SKM-1 treated with dmso at 0.1 percent for 144 hours (cell line): ENCODE measurements at regions not wholly inside any gene's neighbourhood (a gene's known extent, or its start where the extent isn't known, plus 50 kb on each side); places are given as distances from the start of the nearest gene placed in this dataset.

Source experiments
- DNase-seq: peaks from one replicate; lab custom pipeline; 2025; ENCODE audit not compliant: unreplicated experiment; lab: John Stamatoyannopoulos, UW

GRCh38 chr11:15483205-15483604 lies 368.5 kb downstream of the INSC start:
- DNase-seq = no peak

- DNase-seq = peak; percentile 50
These were observed 369.7 kb downstream of the INSC start for GRCh38 chr11:15484398-15484797.

GRCh38 chr11:15485432-15485831 lies 370.7 kb downstream of the INSC start:
- no peak for DNase-seq

- DNase-seq = no peak
These were observed 374.6 kb downstream of the INSC start for GRCh38 chr11:15489281-15489680.

- no peak for DNase-seq
These were observed 375.8 kb downstream of the INSC start for GRCh38 chr11:15490535-15490934.

GRCh38 chr11:15493066-15493465 lies 378.3 kb downstream of the INSC start:
- peak; percentile 36 for DNase-seq

- peak; percentile 12 for DNase-seq
These were observed 379.3 kb downstream of the INSC start for GRCh38 chr11:15493921-15494620.

GRCh38 chr11:15494740-15495139 lies 380.0 kb downstream of the INSC start:
- no peak for DNase-seq

- no peak for DNase-seq
These were observed 380.7 kb downstream of the INSC start for GRCh38 chr11:15495462-15495861.

- DNase-seq = no peak
These were observed 382.6 kb downstream of the INSC start for GRCh38 chr11:15497366-15497765.

GRCh38 chr11:15499674-15500073 lies 385.0 kb downstream of the INSC start:
- DNase-seq = no peak

GRCh38 chr11:15500643-15501042 lies 385.9 kb downstream of the INSC start:
- DNase-seq = no peak

GRCh38 chr11:15501566-15501965 lies 386.8 kb downstream of the INSC start:
- DNase-seq = no peak

GRCh38 chr11:15505155-15505554 lies 390.4 kb downstream of the INSC start:
- DNase-seq = no peak

GRCh38 chr11:15507592-15507991 lies 392.9 kb downstream of the INSC start:
- no peak for DNase-seq

GRCh38 chr11:15509082-15509481 lies 394.4 kb downstream of the INSC start:
- no peak for DNase-seq

GRCh38 chr11:15519124-15519791 lies 404.5 kb downstream of the INSC start:
- no peak for DNase-seq

- no peak for DNase-seq
These were observed 405.2 kb downstream of the INSC start for GRCh38 chr11:15519911-15520310.

- no peak for DNase-seq
These were observed 408.8 kb downstream of the INSC start for GRCh38 chr11:15523543-15523942.

- no peak for DNase-seq
These were observed 410.9 kb downstream of the INSC start for GRCh38 chr11:15525582-15525981.

GRCh38 chr11:15526032-15526431 lies 411.3 kb downstream of the INSC start:
- DNase-seq = no peak

GRCh38 chr11:15526859-15527450 lies 412.2 kb downstream of the INSC start:
- no peak for DNase-seq
